ENCODE measurements at regions not wholly inside any gene's neighbourhood (a gene's known extent, or its start where the extent isn't known, plus 50 kb on each side); places are given as distances from the start of the nearest gene placed in this dataset.

GRCh38 chr4:14871676-14872430, 130.4 kb upstream of the CPEB2 start:
- Histone ChIP-seq H3K4me3 (ENCODE audit: extremely low read depth in 1 of 4, insufficient read depth in 2 of 4, low read depth in 3 of 4, low read length in 4 of 4) (no peak overlapping the region), H2BK12ac (ENCODE audit: low read depth, low read length) (no peak overlapping the region), H4K20me1 (replicated peaks in 1 of 2; ENCODE audit: control insufficient read depth in 1 of 2, insufficient read depth in 2 of 2, low read length in 2 of 2) (no peaks in the 10 kb centered on the region), H2BK20ac (ENCODE audit: low read length) (no peak overlapping the region), H3K36me3 (ENCODE audit: control insufficient read depth in 2 of 4, insufficient read depth in 4 of 4, low read length in 3 of 4) (no peaks in the 10 kb centered on the region), H3K79me1 (ENCODE audit: low read depth, low read length) (no peaks in the 10 kb centered on the region), H4K91ac (replicated peaks; ENCODE audit: insufficient read length, low read length) (no peak overlapping the region), H3K79me2 (ENCODE audit: control insufficient read depth in 1 of 2, insufficient read depth in 2 of 2, low read length in 2 of 2) (no peaks in the 10 kb centered on the region), H3K23ac (ENCODE audit: insufficient read length) (no peak overlapping the region), H2BK120ac (replicated peaks; ENCODE audit: low read depth, low read length) (no peak overlapping the region), H3K9ac (replicated peaks in 1 of 4; ENCODE audit: extremely low read depth in 1 of 4, low read depth in 3 of 4, low read length in 3 of 4) (no peak overlapping the region), H4K8ac (ENCODE audit: extremely low read depth, insufficient read depth, low read length) (no peak overlapping the region), H3K4me2 (ENCODE audit: insufficient read depth in 1 of 2, low read depth in 2 of 2, low read length in 2 of 2) (no peak overlapping the region), H2BK15ac (ENCODE audit: low read length) (no peak overlapping the region), H3K56ac (replicated peaks; ENCODE audit: insufficient read length, low read depth, low read length) (no peak overlapping the region), H3K23me2 (ENCODE audit: low read depth, low read length) (no peaks in the 10 kb centered on the region), H3K18ac (ENCODE audit: extremely low read depth, low read length) (no peak overlapping the region), H3K27ac (ENCODE audit: low read depth, low read length) (no peak overlapping the region), H2AFZ (ENCODE audit: low read length) (no peak overlapping the region), H3K27me3 (replicated peaks in 1 of 4; ENCODE audit: control insufficient read depth in 3 of 4, extremely low read depth in 1 of 4, insufficient read depth in 3 of 4, low read length in 3 of 4) (no peaks in the 10 kb centered on the region), H2BK5ac (ENCODE audit: low read depth, low read length) (no peak overlapping the region), H3K9me3 (ENCODE audit: insufficient read depth in 2 of 2, low read depth in 1 of 2, low read length in 1 of 2) (no peaks in the 10 kb centered on the region), H2AK5ac (ENCODE audit: low read depth, low read length) (0 out of 2 replicates have a peak overlapping the region, but pooled peaks have one; percentile 11), H3K4me1 (replicated peaks in 1 of 4; ENCODE audit: control insufficient read depth in 3 of 4, insufficient read depth in 4 of 4, low read length in 3 of 4) (peaks cover 0 to 6% (median 0%) of the 10 kb centered on the region in 4 experiments; a peak in 1 of 7 replicates), H4K5ac (ENCODE audit: insufficient read length, low read depth, low read length) (no peak overlapping the region), H3K14ac (ENCODE audit: insufficient read length) (no peak overlapping the region), H3K4ac (replicated peaks; ENCODE audit: insufficient read length, low read depth, low read length) (no peak overlapping the region)
- ChIA-PET CTCF (ENCODE audit: partially characterized antibody) (interaction anchor here (0.5 to 1.8 kb wide), 12 partner anchors 9 to 1215 kb away, joined by 3 to 9 read pairs (median 4); no protein-coding TSS in a partner anchor), POLR2A (ENCODE audit: partially characterized antibody) (no interaction called here)
- WGBS, 2 experiments (ENCODE audit: extremely low coverage in 1 of 2, insufficient coverage in 1 of 2, insufficient read length in 1 of 2, insufficient replicate concordance in 2 of 2, low coverage in 1 of 2, low lambda C conversion rate in 2 of 2, missing lambda C conversion rate in 1 of 2): 79% methylated on average over 6 of the region's 6 CpGs; no CpG with 5 or more reads in 1 of the 2 experiments
- FAIRE-seq (no peak), DNase-seq (ENCODE audit: low read depth in 1 of 2, low spot score in 2 of 2) (peak in 1 of 2 experiments; percentile 61)
- TF ChIP-seq JUN (IDR thresholded peaks at IDR 0.05; ENCODE audit: low read depth, low read length) (no peak), RNF2 (IDR thresholded peaks at IDR 0.05; ENCODE audit: borderline replicate concordance, low read depth, low read length, missing control alignments, poor library complexity, severe bottlenecking) (no peak), TCF12 (IDR thresholded peaks at IDR 0.05; ENCODE audit: low read depth, low read length) (no peak), MAFK (IDR thresholded peaks at IDR 0.05; ENCODE audit: low read depth, low read length) (peak; percentile 75; the same call in 1 of the 2 replicates), POLR2A (IDR thresholded peaks at IDR 0.05; ENCODE audit: control extremely low read depth in 1 of 2, low read depth in 2 of 2, low read length in 2 of 2) (no peak), SIRT6 (IDR thresholded peaks at IDR 0.05; ENCODE audit: low read length) (no peak), SIX5 (IDR thresholded peaks at IDR 0.05; ENCODE audit: low read depth, low read length) (no peak), RAD21 (IDR thresholded peaks at IDR 0.05 in 1 of 2, conservative IDR thresholded peaks at IDR 0.05 in 1 of 2; ENCODE audit: low read depth in 2 of 2, low read length in 2 of 2) (peak; percentile 42 to 66), POU5F1 (IDR thresholded peaks at IDR 0.05; ENCODE audit: low read depth, low read length) (no peak)
- TF ChIP-seq, protein P1, sequence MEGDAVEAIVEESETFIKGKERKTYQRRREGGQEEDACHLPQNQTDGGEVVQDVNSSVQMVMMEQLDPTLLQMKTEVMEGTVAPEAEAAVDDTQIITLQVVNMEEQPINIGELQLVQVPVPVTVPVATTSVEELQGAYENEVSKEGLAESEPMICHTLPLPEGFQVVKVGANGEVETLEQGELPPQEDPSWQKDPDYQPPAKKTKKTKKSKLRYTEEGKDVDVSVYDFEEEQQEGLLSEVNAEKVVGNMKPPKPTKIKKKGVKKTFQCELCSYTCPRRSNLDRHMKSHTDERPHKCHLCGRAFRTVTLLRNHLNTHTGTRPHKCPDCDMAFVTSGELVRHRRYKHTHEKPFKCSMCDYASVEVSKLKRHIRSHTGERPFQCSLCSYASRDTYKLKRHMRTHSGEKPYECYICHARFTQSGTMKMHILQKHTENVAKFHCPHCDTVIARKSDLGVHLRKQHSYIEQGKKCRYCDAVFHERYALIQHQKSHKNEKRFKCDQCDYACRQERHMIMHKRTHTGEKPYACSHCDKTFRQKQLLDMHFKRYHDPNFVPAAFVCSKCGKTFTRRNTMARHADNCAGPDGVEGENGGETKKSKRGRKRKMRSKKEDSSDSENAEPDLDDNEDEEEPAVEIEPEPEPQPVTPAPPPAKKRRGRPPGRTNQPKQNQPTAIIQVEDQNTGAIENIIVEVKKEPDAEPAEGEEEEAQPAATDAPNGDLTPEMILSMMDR (IDR thresholded peaks at IDR 0.05; ENCODE audit: control extremely low read depth in 1 of 3, insufficient read depth in 1 of 3, low read depth in 1 of 3, low read length in 3 of 3): peak; percentile 53 to 59 (median 59)

Data from H1 (cell line).